ENCODE measurements at regions not wholly inside any gene's neighbourhood (a gene's known extent, or its start where the extent isn't known, plus 50 kb on each side); places are given as distances from the start of the nearest gene placed in this dataset.
A peak's percentile ranks its signal among the peaks of the same experiment; 100 is the strongest.
"Not testable (repeated sequence)": the region's sequence is repeated elsewhere in the genome, so short reads cannot be mapped to it uniquely, and the experiment has no call there.

GRCh38 chr10:53447576-53447975, 675.0 kb upstream of the MBL2 start:
- ATAC-seq, result no peak
- Mint-ChIP-seq H3K4me1 (no peaks in the 10 kb centered on the region), H3K27me3 (no peaks in the 10 kb centered on the region), H3K9me3 (peaks cover 6% of the 10 kb centered on the region), H3K36me3 (no peaks in the 10 kb centered on the region), H3K4me3 (no peak overlapping the region), H3K27ac (no peak overlapping the region)

DNA sequence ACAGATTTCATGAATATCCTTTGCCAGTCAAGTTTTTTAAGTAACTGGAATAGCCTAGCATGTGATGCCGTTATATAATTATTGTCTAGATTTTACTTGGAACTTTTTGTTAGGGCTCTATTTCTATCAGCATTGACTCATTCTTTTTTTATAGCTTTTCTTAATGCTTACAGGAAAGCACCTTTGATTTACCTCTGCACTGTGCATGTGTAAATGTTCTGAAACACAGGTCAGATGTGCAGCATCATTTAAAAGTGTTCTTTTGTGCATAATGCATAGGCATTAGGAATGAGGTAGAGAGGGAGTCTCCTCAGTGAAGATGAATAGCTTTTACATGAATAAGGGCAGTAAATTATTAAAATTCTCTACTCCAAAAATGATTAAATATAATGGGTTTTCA, 669.3 kb upstream of the MBL2 start:
- no peak overlapping the region for H3K27ac Mint-ChIP-seq
- H3K36me3 Mint-ChIP-seq, result no peaks in the 10 kb centered on the region
- no peak overlapping the region for H3K4me3 Mint-ChIP-seq
- ATAC-seq, result no peak
- no peaks in the 10 kb centered on the region for H3K4me1 Mint-ChIP-seq
- peaks cover 3% of the 10 kb centered on the region for H3K9me3 Mint-ChIP-seq
- H3K27me3 Mint-ChIP-seq, result no peaks in the 10 kb centered on the region

DNA sequence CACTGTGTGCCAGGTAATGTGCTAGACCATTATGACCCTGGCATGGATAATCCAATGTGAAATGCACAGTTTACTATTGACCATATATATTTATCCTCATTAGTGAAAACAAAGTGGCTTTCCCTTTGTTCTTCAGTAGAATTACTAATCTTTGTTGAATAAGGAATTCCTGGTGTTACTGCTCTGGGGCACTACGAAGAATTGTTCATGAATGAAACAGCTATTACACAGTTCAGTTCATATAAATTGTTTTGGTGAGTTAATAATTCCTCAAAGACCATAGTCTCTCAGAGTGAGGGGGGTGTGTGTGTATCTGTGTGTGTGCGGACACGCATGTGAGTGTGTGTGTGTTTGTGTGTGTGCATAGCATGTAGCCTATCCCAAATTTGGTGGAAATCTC, 668.0 kb upstream of the MBL2 start:
- no peak overlapping the region for H3K27ac Mint-ChIP-seq
- no peaks in the 10 kb centered on the region for H3K36me3 Mint-ChIP-seq
- H3K4me1 Mint-ChIP-seq, result no peaks in the 10 kb centered on the region
- no peaks in the 10 kb centered on the region for H3K27me3 Mint-ChIP-seq
- H3K4me3 Mint-ChIP-seq, result no peak overlapping the region
- peaks cover 3% of the 10 kb centered on the region for H3K9me3 Mint-ChIP-seq
- no peak for ATAC-seq

- not testable (repeated sequence) for H3K27ac Mint-ChIP-seq, H3K27me3 Mint-ChIP-seq, H3K9me3 Mint-ChIP-seq, H3K36me3 Mint-ChIP-seq, H3K4me3 Mint-ChIP-seq, H3K4me1 Mint-ChIP-seq, ATAC-seq
Observed at GRCh38 chr10:53439075-53439474, 666.5 kb upstream of the MBL2 start.

- Mint-ChIP-seq H3K4me1 (no peaks in the 10 kb centered on the region), H3K36me3 (no peaks in the 10 kb centered on the region)
- no peak for ATAC-seq
Observed at GRCh38 chr10:53434413-53434812, 661.8 kb upstream of the MBL2 start.

DNA sequence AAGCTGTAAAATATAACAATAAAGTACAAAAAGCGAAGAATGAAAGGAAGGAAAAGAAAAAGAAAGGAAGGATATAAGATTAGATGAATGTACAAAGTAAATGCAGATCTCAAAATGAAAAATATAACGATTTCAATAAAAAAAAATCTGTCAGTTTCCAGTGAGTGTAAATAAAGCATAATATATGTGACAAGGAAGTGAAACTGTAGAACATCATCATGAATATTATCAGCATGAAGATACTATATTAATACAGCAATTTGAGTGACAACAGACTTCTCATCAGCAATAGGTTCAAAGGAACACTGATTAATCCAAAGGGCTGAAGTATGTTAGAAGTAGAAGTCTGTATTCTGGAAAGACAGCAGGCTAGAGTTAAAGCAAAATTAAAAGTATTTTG, 659.5 kb upstream of the MBL2 start:
- no peak for ATAC-seq
- Mint-ChIP-seq H3K4me1 (no peaks in the 10 kb centered on the region), H3K36me3 (no peaks in the 10 kb centered on the region), H3K27ac (no peak overlapping the region), H3K27me3 (no peaks in the 10 kb centered on the region), H3K4me3 (no peak overlapping the region), H3K9me3 (peaks cover 4% of the 10 kb centered on the region)

More at GRCh38 chr10:53434413-53434812, 661.8 kb upstream of the MBL2 start:
- Mint-ChIP-seq H3K9me3 (peaks cover 4% of the 10 kb centered on the region), H3K4me3 (no peak overlapping the region), H3K27me3 (no peaks in the 10 kb centered on the region), H3K27ac (no peak overlapping the region)

GRCh38 chr10:53430974-53431373, 658.4 kb upstream of the MBL2 start:
- no peak for ATAC-seq
- Mint-ChIP-seq H3K9me3 (peaks cover 6% of the 10 kb centered on the region), H3K27ac (no peak overlapping the region), H3K4me1 (no peaks in the 10 kb centered on the region), H3K4me3 (no peak overlapping the region), H3K27me3 (no peaks in the 10 kb centered on the region), H3K36me3 (no peaks in the 10 kb centered on the region)

DNA sequence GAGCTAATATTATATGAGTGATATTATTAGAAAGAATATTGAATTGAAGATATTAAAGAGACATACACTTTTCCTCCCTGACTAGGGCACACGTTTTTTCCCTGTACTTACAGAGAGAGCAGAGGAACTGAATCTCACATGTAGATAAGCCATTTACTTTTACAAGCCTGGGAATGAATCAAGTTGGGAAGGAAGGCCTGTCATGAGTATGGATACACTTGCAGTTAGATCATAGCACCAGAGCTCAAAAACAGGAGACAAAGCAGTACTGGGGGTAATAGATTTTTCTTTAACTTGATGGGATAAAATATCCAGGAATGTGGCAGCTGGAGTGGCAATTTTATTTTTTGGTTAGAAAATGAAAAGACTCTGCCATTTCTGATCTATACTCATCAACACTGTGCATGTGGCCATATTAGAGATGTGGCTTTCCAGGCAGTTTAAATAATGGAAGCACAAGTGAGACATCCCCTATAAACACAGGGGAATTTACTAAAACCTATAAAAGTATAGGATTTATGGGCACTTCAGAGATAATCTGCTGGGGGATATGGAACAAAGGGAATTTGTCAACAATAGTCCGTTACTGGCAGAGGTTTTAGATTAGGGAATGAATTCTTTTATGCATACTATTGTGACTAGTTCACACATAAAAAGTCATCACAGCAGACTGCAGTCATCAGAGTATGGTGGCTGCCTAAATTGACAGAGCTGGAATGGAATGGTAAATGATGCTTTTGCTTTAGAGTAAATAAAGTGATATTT, 657.7 kb upstream of the MBL2 start:
- H3K4me3 Mint-ChIP-seq, result no peak overlapping the region
- H3K27me3 Mint-ChIP-seq, result no peaks in the 10 kb centered on the region
- H3K27ac Mint-ChIP-seq, result no peak overlapping the region
- H3K9me3 Mint-ChIP-seq, result peaks cover 6% of the 10 kb centered on the region
- ATAC-seq, result no peak
- no peaks in the 10 kb centered on the region for H3K36me3 Mint-ChIP-seq
- H3K4me1 Mint-ChIP-seq, result no peaks in the 10 kb centered on the region

DNA sequence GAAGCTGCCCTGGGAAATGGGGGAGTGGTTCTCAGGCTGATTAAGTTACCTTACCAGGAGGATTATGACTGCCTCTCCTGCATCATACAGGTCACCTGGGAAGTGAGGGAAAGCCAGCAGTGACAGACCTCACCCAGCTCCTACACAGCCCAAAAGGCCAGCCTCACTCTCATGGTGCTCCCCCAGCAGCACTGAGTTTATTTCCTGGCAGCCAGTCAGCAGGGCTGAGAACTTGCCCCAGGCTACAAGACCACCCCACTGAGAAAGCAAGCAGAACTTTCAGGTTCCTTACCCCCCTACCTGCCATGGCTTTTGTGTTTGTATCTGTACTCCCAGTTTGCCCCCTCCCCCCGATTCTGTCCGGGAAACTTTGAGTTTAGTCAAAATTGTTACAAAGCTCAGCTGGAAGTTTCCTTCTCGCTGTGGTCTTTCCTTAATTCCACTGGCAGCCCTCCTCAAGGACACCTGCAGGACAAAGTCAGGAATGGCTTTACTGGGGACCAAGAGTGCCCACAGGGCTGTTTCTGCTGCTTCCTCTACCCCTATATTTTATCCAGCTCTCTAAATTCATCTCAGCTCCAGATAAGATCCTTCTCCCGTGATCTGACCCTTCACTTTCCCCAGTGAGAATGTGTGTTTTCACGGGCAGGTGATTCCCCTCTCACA, 649.8 kb upstream of the MBL2 start:
- peaks cover 11% of the 10 kb centered on the region for H3K9me3 Mint-ChIP-seq
- H3K27ac Mint-ChIP-seq, result no peak overlapping the region
- no peaks in the 10 kb centered on the region for H3K27me3 Mint-ChIP-seq
- no peaks in the 10 kb centered on the region for H3K36me3 Mint-ChIP-seq
- no peaks in the 10 kb centered on the region for H3K4me1 Mint-ChIP-seq
- ATAC-seq, result no peak
- no peak overlapping the region for H3K4me3 Mint-ChIP-seq

DNA sequence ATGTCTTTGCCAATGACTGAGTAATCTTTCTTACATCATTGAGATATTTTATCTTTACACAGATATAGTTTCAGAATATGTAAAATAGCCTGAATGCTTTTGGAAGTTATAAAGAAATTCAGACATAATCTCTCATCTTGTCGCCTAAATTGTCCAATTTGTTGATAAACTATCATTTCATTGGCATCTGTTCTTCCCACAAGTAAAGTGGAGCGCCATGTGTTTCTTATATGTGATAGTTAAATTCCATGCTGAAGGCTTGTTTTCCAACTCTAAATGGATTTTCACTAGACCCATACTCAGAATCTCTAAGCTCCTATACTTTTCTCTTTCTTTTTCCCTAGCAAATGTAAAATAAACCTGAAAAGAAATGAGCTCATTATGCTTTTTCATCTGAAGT, 640.1 kb upstream of the MBL2 start:
- Mint-ChIP-seq H3K36me3 (no peaks in the 10 kb centered on the region), H3K4me1 (no peaks in the 10 kb centered on the region), H3K27me3 (no peaks in the 10 kb centered on the region), H3K9me3 (peaks cover 9% of the 10 kb centered on the region), H3K4me3 (no peak overlapping the region), H3K27ac (no peak overlapping the region)
- ATAC-seq, result no peak

- no peaks in the 10 kb centered on the region for H3K9me3 Mint-ChIP-seq
- H3K4me1 Mint-ChIP-seq, result no peaks in the 10 kb centered on the region
- H3K27me3 Mint-ChIP-seq, result no peaks in the 10 kb centered on the region
- H3K36me3 Mint-ChIP-seq, result no peaks in the 10 kb centered on the region
- H3K4me3 Mint-ChIP-seq, result no peak overlapping the region
- no peak for ATAC-seq
- no peak overlapping the region for H3K27ac Mint-ChIP-seq
Observed at GRCh38 chr10:53406532-53406931, 633.9 kb upstream of the MBL2 start.

DNA sequence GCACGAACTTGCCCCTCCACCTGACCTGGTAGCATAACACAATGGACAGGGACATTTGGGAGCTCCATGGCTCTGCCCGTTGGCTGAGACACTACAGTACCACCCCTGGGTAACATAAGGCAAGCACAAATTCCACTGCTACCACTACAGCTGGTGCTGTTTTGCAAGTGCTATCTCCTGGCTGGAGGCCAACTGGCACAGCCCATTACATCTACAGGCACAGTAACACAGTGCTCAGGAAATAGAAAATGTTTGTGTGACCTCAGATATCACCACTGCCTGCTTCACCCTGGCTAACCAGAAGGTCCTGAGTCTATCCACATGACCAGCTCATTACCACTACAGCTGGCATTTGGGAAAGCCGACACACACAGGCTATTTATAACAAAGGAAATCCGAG, 631.1 kb upstream of the MBL2 start:
- no peaks in the 10 kb centered on the region for H3K36me3 Mint-ChIP-seq
- peak; percentile 32 for ATAC-seq
- no peaks in the 10 kb centered on the region for H3K27me3 Mint-ChIP-seq
- no peak overlapping the region for H3K27ac Mint-ChIP-seq
- H3K4me3 Mint-ChIP-seq, result no peak overlapping the region
- H3K4me1 Mint-ChIP-seq, result no peaks in the 10 kb centered on the region
- H3K9me3 Mint-ChIP-seq, result peaks cover 5% of the 10 kb centered on the region

DNA sequence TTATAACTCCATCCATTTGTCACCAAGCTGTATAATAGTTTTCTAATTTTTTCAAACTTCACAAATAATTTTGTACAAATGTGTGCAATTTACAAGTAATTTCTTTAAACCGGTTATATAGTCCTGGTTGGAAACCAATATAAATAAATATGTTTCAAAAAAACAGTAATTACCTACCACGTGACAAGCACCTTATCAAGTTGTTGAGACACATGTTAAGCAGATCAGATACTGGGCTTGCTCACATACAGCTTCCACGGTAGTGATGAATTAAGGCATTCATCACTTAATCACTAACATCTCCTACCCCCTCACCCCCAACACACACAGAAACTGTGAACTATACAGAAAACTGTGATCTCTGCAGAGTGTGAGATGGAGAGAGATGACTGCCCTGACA, 630.0 kb upstream of the MBL2 start:
- H3K4me1 Mint-ChIP-seq, result no peaks in the 10 kb centered on the region
- ATAC-seq, result no peak
- no peaks in the 10 kb centered on the region for H3K36me3 Mint-ChIP-seq
- peaks cover 5% of the 10 kb centered on the region for H3K9me3 Mint-ChIP-seq
- no peak overlapping the region for H3K27ac Mint-ChIP-seq
- no peaks in the 10 kb centered on the region for H3K27me3 Mint-ChIP-seq
- no peak overlapping the region for H3K4me3 Mint-ChIP-seq

DNA sequence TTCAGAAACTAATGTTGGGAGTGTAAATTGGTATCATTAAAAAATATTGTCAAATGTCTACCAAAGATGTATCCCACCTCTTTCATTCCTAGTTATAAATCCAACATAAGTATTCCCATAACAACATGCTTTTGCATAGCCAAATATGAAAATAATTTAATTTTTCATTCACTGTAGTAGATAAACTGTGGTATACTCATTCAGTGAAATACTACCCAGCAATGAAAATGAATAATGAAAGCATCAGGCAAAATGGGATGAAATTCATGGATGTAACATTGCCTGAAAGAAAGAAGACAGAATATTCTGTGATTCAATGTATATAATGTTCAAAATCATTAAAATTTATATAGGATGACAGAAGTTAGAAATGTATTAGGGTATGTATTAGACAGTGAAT, 629.0 kb upstream of the MBL2 start:
- H3K27me3 Mint-ChIP-seq, result no peaks in the 10 kb centered on the region
- no peaks in the 10 kb centered on the region for H3K4me1 Mint-ChIP-seq
- H3K4me3 Mint-ChIP-seq, result no peak overlapping the region
- H3K9me3 Mint-ChIP-seq, result peaks cover 5% of the 10 kb centered on the region
- ATAC-seq, result no peak
- H3K36me3 Mint-ChIP-seq, result no peaks in the 10 kb centered on the region
- H3K27ac Mint-ChIP-seq, result no peak overlapping the region

DNA sequence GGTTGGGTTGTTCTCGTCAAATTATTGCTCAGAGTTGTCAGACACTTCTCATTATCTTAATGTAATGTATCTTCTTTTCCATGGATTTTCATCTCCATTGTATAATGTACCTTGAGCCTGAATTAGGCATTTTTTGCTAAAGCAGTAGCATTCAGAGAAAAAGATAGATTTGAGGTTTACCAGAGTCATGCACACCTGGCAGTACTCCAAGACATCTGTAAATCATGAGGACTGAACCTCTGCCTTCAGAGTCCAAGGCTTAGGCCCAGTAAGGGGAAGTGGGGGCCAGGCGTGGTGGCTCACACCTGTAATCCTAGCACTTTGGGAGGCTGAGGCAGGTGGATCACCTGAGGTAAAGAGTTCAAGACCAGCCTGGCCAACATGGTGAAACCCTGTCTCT, 624.3 kb upstream of the MBL2 start:
- no peak for ATAC-seq
- no peak overlapping the region for H3K27ac Mint-ChIP-seq

GRCh38 chr10:53395449-53395848, 622.9 kb upstream of the MBL2 start:
- Mint-ChIP-seq H3K9me3 (peaks cover 14% of the 10 kb centered on the region), H3K36me3 (no peaks in the 10 kb centered on the region), H3K27ac (no peak overlapping the region), H3K27me3 (no peaks in the 10 kb centered on the region), H3K4me1 (no peaks in the 10 kb centered on the region), H3K4me3 (no peak overlapping the region)
- no peak for ATAC-seq

More for the DNA sequence above, 624.3 kb upstream of the MBL2 start:
- no peak overlapping the region for H3K4me3 Mint-ChIP-seq
- no peaks in the 10 kb centered on the region for H3K27me3 Mint-ChIP-seq
- peaks cover 16% of the 10 kb centered on the region for H3K9me3 Mint-ChIP-seq
- H3K36me3 Mint-ChIP-seq, result no peaks in the 10 kb centered on the region
- no peaks in the 10 kb centered on the region for H3K4me1 Mint-ChIP-seq
